ENCODE measurements at regions not wholly inside any gene's neighbourhood (a gene's known extent, or its start where the extent isn't known, plus 50 kb on each side); places are given as distances from the start of the nearest gene placed in this dataset.

GRCh38 chr2:180077295-180077906 is 70.3 kb upstream of the CWC22 start:
- TF ChIP-seq SIN3A (IDR thresholded peaks at IDR 0.05; ENCODE audit: low read depth) = no peak
- TF ChIP-seq YY1 (IDR thresholded peaks at IDR 0.05; ENCODE audit: extremely low read depth, insufficient replicate concordance, low read depth, low read length) = no peak
- TF ChIP-seq CTCF (IDR thresholded peaks at IDR 0.05 in 2 of 3, conservative IDR thresholded peaks at IDR 0.05 in 1 of 3; ENCODE audit: borderline replicate concordance in 1 of 3, insufficient read depth in 1 of 3, low read depth in 2 of 3, low read length in 2 of 3) = peak; percentile 62 to 83 (median 69); a peak in 5 of 6 replicates
- no peak for TF ChIP-seq REST (IDR thresholded peaks at IDR 0.05; ENCODE audit: low read depth)
- no peak for TF ChIP-seq EZH2 (IDR thresholded peaks at IDR 0.05)
- no peak for TF ChIP-seq POLR2A (IDR thresholded peaks at IDR 0.05; ENCODE audit: borderline replicate concordance, extremely low read depth, insufficient read depth, insufficient read length)
- no peak for TF ChIP-seq POLR2AphosphoS5 (IDR thresholded peaks at IDR 0.05; ENCODE audit: low read depth, low read length)
- TF ChIP-seq EGR1 (IDR thresholded peaks at IDR 0.05; ENCODE audit: low read depth) = no peak
- TF ChIP-seq ZFX (IDR thresholded peaks at IDR 0.05) = no peak
- TF ChIP-seq MAX (IDR thresholded peaks at IDR 0.05) = no peak
- TF ChIP-seq SP1 (IDR thresholded peaks at IDR 0.05; ENCODE audit: low read depth) = no peak
